GM23248 (cell line): ENCODE measurements at regions not wholly inside any gene's neighbourhood (a gene's known extent, or its start where the extent isn't known, plus 50 kb on each side); places are given as distances from the start of the nearest gene placed in this dataset.

Experiments used
- DNase-seq: peaks from one replicate; pipeline ENCODE4 v3.0.0-alpha.2; 2015
- H2AFZ ChIP-seq: fragments of 200-600 bp; sonication (generic); 2 replicates; pipeline ENCODE4 v1.6.1; 2016; ENCODE audit warnings: antibody characterized with exemption
- H3F3A ChIP-seq: fragments of 200-600 bp; sonication (generic); 2 replicates; pipeline ENCODE4 v1.6.1; 2016; ENCODE audit warnings: mild to moderate bottlenecking, antibody characterized with exemption, mixed run types; ENCODE audit not compliant: insufficient read depth
- H3K27ac ChIP-seq: fragments of 200-600 bp; sonication (generic); 2 replicates; pipeline ENCODE4 v1.5.1; 2016; ENCODE audit warnings: mild to moderate bottlenecking
- H3K27me3 ChIP-seq: fragments of 200-600 bp; sonication (generic); replicated peaks from 2 replicates; pipeline ENCODE4 v1.6.1; 2016; ENCODE audit warnings: mild to moderate bottlenecking; ENCODE audit not compliant: insufficient read depth
- H3K36me3 ChIP-seq: fragments of 200-600 bp; sonication (generic); 2 replicates; pipeline ENCODE4 v1.6.1; 2016; ENCODE audit warnings: low read depth, mild to moderate bottlenecking
- H3K4me1 ChIP-seq: fragments of 200-600 bp; sonication (generic); 2 replicates; pipeline ENCODE4 v1.6.1; 2016; ENCODE audit warnings: mild to moderate bottlenecking; ENCODE audit not compliant: insufficient read depth
- H3K4me2 ChIP-seq: fragments of 200-600 bp; sonication (generic); one replicate; pipeline ENCODE4 v1.6.1; 2016; ENCODE audit warnings: mild to moderate bottlenecking; ENCODE audit not compliant: unreplicated experiment
- H3K4me3 ChIP-seq: fragments of 200-600 bp; sonication (generic); 2 replicates; pipeline ENCODE4 v1.5.1; 2016; ENCODE audit warnings: mild to moderate bottlenecking
- H3K79me2 ChIP-seq: fragments of 200-600 bp; sonication (generic); 2 replicates; pipeline ENCODE4 v1.6.1; 2016; ENCODE audit warnings: mild to moderate bottlenecking; ENCODE audit not compliant: insufficient read depth
- H3K9ac ChIP-seq: fragments of 200-600 bp; sonication (generic); 2 replicates; pipeline ENCODE4 v1.6.1; 2016; ENCODE audit warnings: mild to moderate bottlenecking
- H3K9me2 ChIP-seq: fragments of 200-600 bp; sonication (generic); 2 replicates; pipeline ENCODE4 v1.6.1; 2016; ENCODE audit warnings: mixed run types, mild to moderate bottlenecking, moderate library complexity; ENCODE audit not compliant: insufficient read depth
- H3K9me3 ChIP-seq: fragments of 200-600 bp; sonication (generic); one replicate; pipeline ENCODE4 v1.6.1; 2017; ENCODE audit warnings: low read depth
- H4K20me1 ChIP-seq: fragments of 200-600 bp; sonication (generic); 2 replicates; pipeline ENCODE4 v1.6.0; 2016; ENCODE audit not compliant: insufficient read depth
- EZH2 ChIP-seq: fragments of 200-600 bp; sonication (generic); IDR thresholded peaks from 2 replicates; pipeline ENCODE4 v1.6.1; 2018; ENCODE audit warnings: antibody characterized with exemption, mild to moderate bottlenecking; ENCODE audit not compliant: insufficient read depth, poor library complexity, severe bottlenecking
- EZH2phosphoT487 ChIP-seq: fragments of 200-600 bp; sonication (generic); IDR thresholded peaks from 2 replicates; pipeline ENCODE4 v1.6.1; 2018; ENCODE audit warnings: antibody characterized with exemption, moderate library complexity, mild to moderate bottlenecking, low read depth; ENCODE audit not compliant: insufficient read depth
- WGBS, 2 experiments: methylation state at CpG; one replicate each; pipeline ENCODE4 v1.1.6; 2015 to 2017; ENCODE audit warnings: low lambda C conversion rate in 2 of 2, low coverage in 1 of 2; ENCODE audit errors: missing lambda C conversion rate in 2 of 2; 5-methylcytosine and 5-hydroxymethylcytosine counted together
- in situ Hi-C: fragments of 300-500 bp; cut with MboI; formaldehyde crosslinking; loops from 2 replicates; pipeline ENCODE4 v1.15.0; 2020

DNA sequence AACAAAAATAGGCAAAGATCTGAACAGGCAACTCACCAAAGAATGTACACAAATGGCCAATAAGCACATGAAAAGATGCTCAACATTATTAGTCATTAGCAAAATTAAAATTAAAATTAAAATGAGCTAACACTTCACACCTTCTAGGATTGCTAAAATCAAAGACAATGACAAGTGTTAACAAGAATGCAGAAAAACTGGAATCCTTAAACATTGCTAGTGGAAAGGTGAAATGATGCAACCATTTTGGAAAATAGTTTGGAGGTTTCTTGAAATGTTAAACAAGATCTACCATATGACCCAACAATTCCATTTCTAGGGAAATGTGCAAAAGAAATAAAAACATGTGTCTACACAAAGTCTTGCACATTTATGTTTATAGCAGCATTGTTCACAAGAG lies 75.5 kb upstream of the DST start:
- Histone ChIP-seq H2AFZ (no peak overlapping the region), H3K4me3 (no peak overlapping the region), H3K9ac (no peak overlapping the region), H3K79me2 (peaks cover 95% of the 10 kb centered on the region), H3K36me3 (0 out of 2 replicates have a peak, but pooled peaks cover 8% of the 10 kb centered on the region), H3K9me3 (no peaks in the 10 kb centered on the region), H3F3A (peaks cover 61% of the 10 kb centered on the region), H3K4me2 (no peak overlapping the region), H3K27ac (no peak overlapping the region), H4K20me1 (no peaks in the 10 kb centered on the region), H3K4me1 (peaks cover 56% of the 10 kb centered on the region), H3K9me2 (no peaks in the 10 kb centered on the region), H3K27me3 (no peaks in the 10 kb centered on the region)
- in situ Hi-C loops: loop anchor here (25.0 kb wide), 1 partner anchor 119 kb away; no protein-coding TSS in a partner anchor
- DNase-seq: no peak
- TF ChIP-seq EZH2: no peak
- no peak for TF ChIP-seq EZH2phosphoT487

DNA sequence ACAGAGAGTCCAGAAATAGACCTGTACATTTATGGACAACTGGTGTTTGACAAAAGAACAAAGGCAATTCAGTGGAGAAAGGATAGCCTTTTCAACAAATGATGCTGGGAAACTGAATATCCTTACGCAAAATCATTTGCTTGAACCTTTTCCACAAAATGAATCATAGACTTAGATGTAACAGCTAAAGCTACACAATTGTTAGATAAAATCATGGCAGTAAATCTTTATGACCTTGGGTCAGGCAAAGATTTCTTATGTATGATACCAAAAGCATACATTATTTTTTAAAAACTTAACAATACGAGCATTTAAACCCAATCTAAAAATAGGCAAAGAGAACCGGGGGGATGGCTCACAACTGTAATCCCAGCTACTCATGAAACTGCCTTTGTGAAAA lies 73.5 kb upstream of the DST start:
- 0 out of 2 replicates have a peak, but pooled peaks cover 8% of the 10 kb centered on the region for H3K36me3 ChIP-seq
- no peaks in the 10 kb centered on the region for H3K9me2 ChIP-seq
- no peak overlapping the region for H3K9ac ChIP-seq
- no peak overlapping the region for H2AFZ ChIP-seq
- no peak overlapping the region for H3K4me3 ChIP-seq
- H3K9me3 ChIP-seq: no peaks in the 10 kb centered on the region
- TF ChIP-seq EZH2phosphoT487 (no peak), EZH2 (no peak)
- peaks cover 60% of the 10 kb centered on the region for H3F3A ChIP-seq
- WGBS, 2 experiments: 36 to 47% methylated on average over 3 of the region's 3 CpGs
- H3K79me2 ChIP-seq: peaks cover 94% of the 10 kb centered on the region
- peaks cover 61% of the 10 kb centered on the region for H3K4me1 ChIP-seq
- H4K20me1 ChIP-seq: no peaks in the 10 kb centered on the region
- H3K27me3 ChIP-seq: no peaks in the 10 kb centered on the region
- DNase-seq: no peak
- in situ Hi-C loops: loop anchor here (25.0 kb wide), 1 partner anchor 121 kb away; no protein-coding TSS in a partner anchor
- peak overlapping the region; percentile 66 for H3K4me2 ChIP-seq
- peak overlapping the region; percentile 68 for H3K27ac ChIP-seq

DNA sequence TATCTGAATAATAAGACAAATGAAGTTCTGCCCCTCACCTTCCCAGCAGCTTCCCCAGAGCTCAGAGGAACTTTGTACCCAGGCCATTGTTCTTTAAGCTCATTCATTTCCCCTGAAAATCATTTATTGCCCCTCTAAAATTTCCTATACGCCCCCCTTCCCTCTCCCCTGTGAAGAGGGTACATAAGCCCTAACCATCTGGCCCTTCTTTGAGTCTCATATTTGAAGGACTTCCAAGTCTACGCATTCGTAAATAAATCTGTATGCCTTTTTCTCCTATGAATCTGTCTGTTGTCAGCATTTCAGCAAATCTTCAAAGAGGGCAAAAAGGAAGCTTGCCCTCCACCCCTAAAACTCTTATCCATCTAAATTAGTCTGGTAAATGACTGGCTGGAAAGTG lies 73.1 kb upstream of the DST start:
- H3K36me3 ChIP-seq: 0 out of 2 replicates have a peak, but pooled peaks cover 8% of the 10 kb centered on the region
- no peak overlapping the region for H2AFZ ChIP-seq
- in situ Hi-C loops: loop anchor here (25.0 kb wide), 1 partner anchor 122 kb away; no protein-coding TSS in a partner anchor
- 0 out of 2 replicates have a peak overlapping the region, but pooled peaks have one; percentile 8 for H3K9ac ChIP-seq
- WGBS, 2 experiments: 88 to 97% methylated on average over 3 of the region's 3 CpGs
- no peaks in the 10 kb centered on the region for H3K27me3 ChIP-seq
- no peak for DNase-seq
- no peaks in the 10 kb centered on the region for H4K20me1 ChIP-seq
- no peak for TF ChIP-seq EZH2
- no peak for TF ChIP-seq EZH2phosphoT487
- H3K9me2 ChIP-seq: no peaks in the 10 kb centered on the region
- peaks cover 61% of the 10 kb centered on the region for H3K4me1 ChIP-seq
- H3K79me2 ChIP-seq: peaks cover 95% of the 10 kb centered on the region
- peak overlapping the region; percentile 66 for H3K4me2 ChIP-seq
- peak overlapping the region; percentile 37 for H3K4me3 ChIP-seq
- no peaks in the 10 kb centered on the region for H3K9me3 ChIP-seq
- H3F3A ChIP-seq: peaks cover 60% of the 10 kb centered on the region
- H3K27ac ChIP-seq: peak overlapping the region; percentile 68

DNA sequence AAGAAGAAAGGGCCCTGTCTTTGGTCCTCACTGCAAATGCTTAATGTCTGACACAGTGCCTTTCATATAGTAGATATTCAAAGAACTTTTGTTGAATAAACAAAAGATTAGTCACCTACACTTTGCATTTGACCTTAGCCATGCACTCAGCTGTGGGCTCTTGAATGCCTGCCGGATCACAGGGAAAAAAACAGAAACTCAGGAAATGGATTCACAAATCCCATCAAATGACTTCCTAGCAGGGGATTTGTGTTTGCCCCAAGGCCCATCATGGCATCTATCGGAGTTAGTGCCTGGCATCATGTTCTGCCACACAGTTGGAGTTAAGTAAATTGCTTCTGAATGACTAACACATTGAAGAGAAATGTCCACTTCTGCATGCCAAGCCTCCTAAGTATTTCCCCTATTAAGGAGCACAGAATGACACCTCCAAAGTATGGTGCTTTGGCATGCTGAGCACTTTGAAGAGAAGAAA lies 72.3 kb upstream of the DST start:
- H2AFZ ChIP-seq: no peak overlapping the region
- no peaks in the 10 kb centered on the region for H4K20me1 ChIP-seq
- no peaks in the 10 kb centered on the region for H3K9me2 ChIP-seq
- no peaks in the 10 kb centered on the region for H3K9me3 ChIP-seq
- H3K79me2 ChIP-seq: peaks cover 95% of the 10 kb centered on the region
- 0 out of 2 replicates have a peak, but pooled peaks cover 8% of the 10 kb centered on the region for H3K36me3 ChIP-seq
- peak; percentile 87 for DNase-seq
- H3K9ac ChIP-seq: 0 out of 2 replicates have a peak overlapping the region, but pooled peaks have one; percentile 8
- H3K4me2 ChIP-seq: peak overlapping the region; percentile 66
- 0 to 3% methylated on average over 2 of the region's 2 CpGs for WGBS, 2 experiments
- H3K27me3 ChIP-seq: no peaks in the 10 kb centered on the region
- peak overlapping the region; percentile 68 for H3K27ac ChIP-seq
- in situ Hi-C loops: loop anchor here (25.0 kb wide), 1 partner anchor 122 kb away; no protein-coding TSS in a partner anchor
- H3F3A ChIP-seq: peaks cover 63% of the 10 kb centered on the region
- peak overlapping the region; percentile 37 for H3K4me3 ChIP-seq
- H3K4me1 ChIP-seq: peaks cover 64% of the 10 kb centered on the region
- no peak for TF ChIP-seq EZH2phosphoT487
- TF ChIP-seq EZH2: no peak
